KOPT-K1 (cell line): ENCODE measurements at regions not wholly inside any gene's neighbourhood (a gene's known extent, or its start where the extent isn't known, plus 50 kb on each side); places are given as distances from the start of the nearest gene placed in this dataset.
A peak's percentile ranks its signal among the peaks of the same experiment; 100 is the strongest.

ENCODE experiments used
- H3K27ac ChIP-seq: fragments of 200-600 bp; sonication (generic); 2 replicates; pipeline ENCODE4 v1.5.1; 2016; ENCODE audit warnings: antibody characterized with exemption, mild to moderate bottlenecking, low read depth, low read length; ENCODE audit not compliant: poor library complexity, severe bottlenecking
- H3K36me3 ChIP-seq: fragments of 200-600 bp; sonication (generic); 2 replicates; pipeline ENCODE4 v1.5.1; 2017; ENCODE audit warnings: antibody characterized with exemption, mild to moderate bottlenecking, low read length, moderate library complexity; ENCODE audit not compliant: insufficient read depth
- H3K9me3 ChIP-seq: fragments of 200-600 bp; sonication (generic); 2 replicates; pipeline ENCODE4 v1.5.1; 2017; ENCODE audit warnings: antibody characterized with exemption, low read length, mild to moderate bottlenecking; ENCODE audit not compliant: insufficient read depth, poor library complexity, severe bottlenecking

DNA sequence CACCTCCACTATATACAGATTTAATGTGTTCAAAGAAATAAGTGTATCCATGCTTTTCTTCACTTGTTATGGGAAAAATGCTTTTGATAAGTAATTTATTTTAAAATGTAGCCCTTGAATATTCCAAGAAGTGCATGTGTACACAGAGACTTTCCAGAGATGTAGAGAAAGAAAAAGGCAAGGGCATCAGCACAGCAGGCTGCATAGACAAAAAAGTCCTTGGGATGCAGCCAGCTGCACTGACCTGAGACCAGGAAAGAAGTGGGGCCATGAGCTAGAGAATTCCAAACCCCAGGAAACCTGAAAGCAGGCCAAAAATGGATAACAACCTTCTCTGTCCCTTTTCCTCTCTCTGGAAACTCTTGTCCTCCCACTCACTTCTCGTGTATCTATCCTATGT is 51.6 kb upstream of the PRDM8 start:
- H3K27ac ChIP-seq = no peak overlapping the region
- no peaks in the 10 kb centered on the region for H3K36me3 ChIP-seq
- H3K9me3 ChIP-seq = no peaks in the 10 kb centered on the region

DNA sequence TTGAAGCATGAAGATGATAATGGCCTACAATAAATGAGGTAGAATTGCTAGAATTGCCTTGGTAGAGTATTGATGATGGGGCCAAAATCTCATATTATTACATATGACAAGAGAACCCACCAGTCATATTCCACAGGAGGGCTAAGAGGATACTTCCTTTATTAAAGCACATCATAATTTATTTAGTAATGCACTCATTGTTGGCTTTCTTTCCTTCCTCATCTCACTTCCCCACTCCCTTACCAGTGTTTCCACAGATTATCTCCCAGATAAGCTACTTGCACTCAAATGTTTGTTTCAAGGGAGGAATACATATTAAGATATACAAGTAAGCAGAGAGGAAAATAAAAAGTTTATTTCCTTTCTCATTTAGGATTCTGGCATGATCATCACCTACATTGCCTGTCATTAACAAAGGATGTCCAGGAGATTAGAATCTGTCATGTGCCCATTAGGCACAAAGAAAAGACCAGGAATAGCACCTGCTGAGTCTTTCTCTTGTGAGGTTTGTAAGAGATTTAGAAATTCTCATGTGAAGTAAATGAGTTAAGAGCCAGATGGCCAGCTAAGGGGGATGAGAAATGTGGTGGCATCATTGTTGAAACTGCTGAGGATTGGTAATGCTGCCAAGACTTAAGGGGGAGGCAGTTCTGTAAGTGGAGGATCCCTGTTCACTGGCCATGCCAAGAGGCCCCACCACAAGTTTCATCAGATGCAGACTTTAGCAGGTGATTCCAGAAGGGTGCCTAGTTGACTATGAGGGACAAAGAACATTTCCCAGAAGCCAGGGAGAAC is 52.4 kb upstream of the PRDM8 start:
- no peaks in the 10 kb centered on the region for H3K9me3 ChIP-seq
- no peaks in the 10 kb centered on the region for H3K36me3 ChIP-seq
- H3K27ac ChIP-seq = no peak overlapping the region

DNA sequence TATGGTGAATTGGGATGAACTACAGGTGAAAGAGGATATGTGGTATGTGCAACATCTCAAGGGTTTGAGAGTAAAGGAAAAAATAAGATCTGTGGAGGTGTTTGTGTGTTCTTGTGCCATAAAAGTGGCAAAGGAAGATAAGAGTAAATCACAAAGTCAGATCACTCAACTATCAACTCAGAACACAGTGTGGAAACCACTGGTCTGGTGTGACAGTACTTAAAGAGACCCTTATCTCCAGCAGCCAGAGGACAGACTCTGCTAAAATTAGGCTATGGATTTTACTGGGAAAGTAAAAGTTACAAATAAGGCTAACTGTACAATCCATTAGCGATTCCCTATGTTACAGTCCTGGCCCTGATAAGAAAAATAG is 54.0 kb upstream of the PRDM8 start:
- no peaks in the 10 kb centered on the region for H3K36me3 ChIP-seq
- no peak overlapping the region for H3K27ac ChIP-seq
- H3K9me3 ChIP-seq = no peaks in the 10 kb centered on the region

DNA sequence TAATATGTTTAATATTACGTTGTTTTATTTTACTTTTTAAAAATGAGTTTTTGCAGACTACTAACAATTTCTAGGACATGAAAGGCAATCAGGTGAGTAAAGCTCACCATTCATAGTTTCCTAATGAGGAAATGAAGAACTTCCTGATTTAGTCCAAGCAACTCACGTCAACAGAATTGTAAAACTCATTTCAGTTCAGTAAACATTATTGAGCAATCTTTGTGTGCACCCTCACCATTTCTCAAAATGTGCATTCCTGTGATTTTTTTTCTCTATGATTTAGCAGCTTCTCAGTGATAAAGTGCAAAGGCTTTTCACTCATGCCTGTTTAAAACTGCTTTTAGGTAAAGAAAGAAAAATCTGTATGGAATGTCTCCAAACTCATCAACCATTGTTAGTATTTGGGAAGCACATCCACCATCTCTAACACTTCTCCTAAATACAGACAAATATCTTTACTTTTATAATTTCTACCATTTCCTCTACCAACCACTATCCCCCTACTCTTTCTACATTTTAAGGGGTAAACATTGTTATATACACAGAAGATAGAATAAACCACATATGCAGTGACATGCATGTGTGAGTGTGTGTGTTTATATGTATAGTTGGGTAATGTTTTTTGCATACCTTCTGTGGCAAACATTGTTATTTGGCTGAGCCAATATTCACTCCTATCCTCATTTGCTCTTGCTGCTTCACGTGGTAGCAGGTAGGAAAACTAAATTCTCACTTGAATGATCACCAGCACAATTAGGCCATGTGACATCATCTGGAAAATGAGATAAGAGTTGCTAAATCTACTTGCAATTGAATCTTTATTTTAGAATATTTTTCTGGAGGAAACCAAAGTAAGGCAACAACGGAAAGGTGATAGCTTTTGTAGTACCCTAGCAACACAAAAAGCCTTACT is 54.7 kb upstream of the PRDM8 start:
- H3K9me3 ChIP-seq = no peaks in the 10 kb centered on the region
- H3K36me3 ChIP-seq = no peaks in the 10 kb centered on the region
- no peak overlapping the region for H3K27ac ChIP-seq

DNA sequence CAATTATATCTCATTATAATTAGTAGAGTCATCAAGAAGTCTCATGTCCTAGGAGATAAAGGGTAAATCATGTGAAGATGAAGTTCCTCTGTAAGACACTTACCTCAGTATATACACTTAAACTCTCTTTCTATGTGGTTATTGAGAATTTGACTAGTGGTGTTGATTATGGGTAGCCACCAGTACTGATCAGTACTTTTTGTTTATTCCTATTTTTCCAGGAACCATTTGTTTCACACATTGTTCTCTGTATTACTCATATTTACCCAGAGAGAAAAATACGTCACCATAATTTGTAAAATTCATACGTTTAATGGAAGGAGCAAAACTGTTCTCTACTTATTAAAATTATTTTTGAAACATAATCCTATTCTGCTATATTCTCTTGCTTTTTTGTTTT is 55.8 kb upstream of the PRDM8 start:
- Histone ChIP-seq H3K27ac (no peak overlapping the region), H3K9me3 (no peaks in the 10 kb centered on the region), H3K36me3 (no peaks in the 10 kb centered on the region)

DNA sequence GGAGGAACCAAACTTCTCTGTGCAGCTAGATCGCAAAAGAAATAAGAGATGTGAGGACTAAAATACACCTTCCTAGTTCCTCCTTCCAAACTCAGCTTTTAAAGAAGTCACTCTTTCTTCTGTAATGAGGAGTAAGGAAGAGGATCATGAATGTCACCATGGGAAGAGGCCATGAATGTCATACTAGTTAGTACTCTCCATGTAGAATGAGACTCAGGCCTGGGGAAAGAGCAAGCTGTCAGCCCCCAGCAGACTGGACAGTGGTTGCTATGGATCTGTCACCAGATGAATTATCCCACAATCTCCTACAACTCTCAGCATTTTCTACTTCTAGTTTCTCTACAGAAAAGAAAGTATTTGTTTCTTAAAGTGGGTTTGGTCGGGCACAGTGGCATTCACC is 57.1 kb upstream of the PRDM8 start:
- Histone ChIP-seq H3K9me3 (no peaks in the 10 kb centered on the region), H3K36me3 (no peaks in the 10 kb centered on the region), H3K27ac (peak overlapping the region; percentile 62)

DNA sequence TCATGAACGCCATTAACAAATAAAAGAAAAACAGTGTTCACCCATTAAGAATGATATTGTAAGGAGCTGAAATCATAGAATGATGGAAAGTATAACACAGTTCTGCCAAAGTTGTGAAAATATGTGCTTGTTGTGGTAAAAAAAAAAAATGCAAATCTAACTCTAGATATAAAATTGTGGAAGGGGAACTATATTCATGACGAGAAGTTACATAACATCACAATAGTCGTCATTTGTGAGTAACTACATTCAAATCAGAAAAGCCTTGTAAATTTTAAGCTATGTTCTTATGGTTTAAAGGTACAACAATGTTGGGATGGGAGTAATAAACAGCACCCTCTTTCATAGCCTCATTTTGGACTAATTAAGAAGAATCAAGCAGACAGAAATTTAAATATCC is 57.6 kb upstream of the PRDM8 start:
- Histone ChIP-seq H3K27ac (peak overlapping the region; percentile 62), H3K9me3 (no peaks in the 10 kb centered on the region), H3K36me3 (no peaks in the 10 kb centered on the region)

DNA sequence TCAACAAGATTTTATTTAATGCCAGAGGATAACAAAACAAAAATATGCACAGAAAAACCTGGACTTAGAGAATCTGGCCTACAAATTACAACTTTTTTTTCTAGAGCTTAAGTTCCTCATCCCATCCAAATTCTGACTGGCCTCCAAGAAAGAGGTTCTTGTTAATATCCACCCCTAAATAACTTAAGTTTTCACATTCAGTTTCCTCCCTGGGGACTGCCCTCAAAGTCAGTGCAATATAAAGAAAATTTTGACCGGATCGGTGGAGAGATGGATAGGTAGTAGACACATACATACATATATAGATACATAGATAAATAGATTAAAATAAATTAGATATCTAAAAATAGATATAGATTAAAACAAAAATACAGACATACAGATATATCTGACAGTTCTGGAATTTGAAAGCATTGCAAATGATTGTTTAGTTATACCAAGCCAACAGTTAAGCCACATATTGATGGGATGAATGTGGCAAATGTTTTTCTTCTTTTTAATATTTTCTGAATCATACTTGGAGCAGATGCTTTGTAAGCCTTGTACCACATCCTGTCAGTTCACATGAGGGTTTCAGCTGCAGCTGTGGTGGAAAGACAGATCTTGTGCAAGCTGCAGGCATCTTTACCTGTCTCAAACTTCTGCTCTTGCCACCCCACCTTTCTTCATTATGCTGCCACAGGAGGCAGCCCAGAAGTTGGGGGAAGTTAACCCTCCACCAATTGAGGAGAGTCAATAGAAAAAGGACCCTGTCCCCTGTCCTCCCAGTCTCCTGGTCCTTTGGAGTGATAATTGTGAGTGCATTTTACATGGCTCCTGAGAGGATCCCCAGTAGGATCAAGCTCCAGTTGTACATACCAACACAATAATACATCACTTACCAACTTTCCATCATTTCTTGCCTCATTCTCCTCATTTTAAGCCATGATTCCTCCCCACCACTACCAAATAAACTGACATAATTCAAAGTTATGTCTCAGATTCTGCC is 58.5 kb upstream of the PRDM8 start:
- Histone ChIP-seq H3K27ac (peak overlapping the region; percentile 62), H3K36me3 (no peaks in the 10 kb centered on the region), H3K9me3 (no peaks in the 10 kb centered on the region)

DNA sequence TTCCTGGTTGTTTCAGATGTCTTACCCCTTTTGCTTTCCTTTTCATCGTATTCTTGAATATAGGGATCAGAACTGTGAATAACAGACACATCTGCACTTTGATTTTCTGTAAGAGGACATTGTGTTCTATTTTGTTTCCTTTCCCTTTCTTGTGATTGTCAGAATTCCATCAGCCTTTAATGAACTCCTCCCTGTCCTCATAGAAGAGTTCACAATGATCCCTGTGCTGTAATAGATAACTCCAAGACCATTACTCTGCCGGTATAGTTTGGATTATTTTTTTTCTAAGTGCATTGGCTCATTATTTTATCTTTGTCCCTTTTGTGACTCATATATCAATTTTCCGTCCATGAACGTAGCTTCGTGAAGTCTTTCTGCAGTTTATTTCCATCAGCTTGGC is 59.7 kb upstream of the PRDM8 start:
- Histone ChIP-seq H3K9me3 (no peaks in the 10 kb centered on the region), H3K36me3 (no peaks in the 10 kb centered on the region), H3K27ac (peak overlapping the region; percentile 22)

DNA sequence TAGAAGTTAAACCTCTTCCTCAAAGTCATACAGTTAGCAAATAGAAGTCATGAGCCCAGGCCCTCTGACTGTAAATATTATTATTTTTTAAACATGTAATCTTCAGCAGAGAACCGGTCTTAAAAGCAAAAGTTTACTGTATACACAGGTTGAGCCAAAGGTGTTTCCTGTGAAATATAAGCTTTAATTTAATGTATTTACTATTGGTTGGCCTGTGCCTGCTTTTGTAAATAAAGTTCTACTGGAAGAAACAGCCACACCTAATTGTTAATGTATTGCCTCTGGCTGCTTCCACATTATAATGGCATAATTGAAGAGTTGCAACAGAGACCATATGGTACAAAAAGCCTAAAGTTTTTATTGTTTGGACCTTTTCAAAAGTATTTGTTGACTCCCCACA is 61.0 kb upstream of the PRDM8 start:
- H3K27ac ChIP-seq = no peak overlapping the region
- no peaks in the 10 kb centered on the region for H3K36me3 ChIP-seq
- H3K9me3 ChIP-seq = no peaks in the 10 kb centered on the region

DNA sequence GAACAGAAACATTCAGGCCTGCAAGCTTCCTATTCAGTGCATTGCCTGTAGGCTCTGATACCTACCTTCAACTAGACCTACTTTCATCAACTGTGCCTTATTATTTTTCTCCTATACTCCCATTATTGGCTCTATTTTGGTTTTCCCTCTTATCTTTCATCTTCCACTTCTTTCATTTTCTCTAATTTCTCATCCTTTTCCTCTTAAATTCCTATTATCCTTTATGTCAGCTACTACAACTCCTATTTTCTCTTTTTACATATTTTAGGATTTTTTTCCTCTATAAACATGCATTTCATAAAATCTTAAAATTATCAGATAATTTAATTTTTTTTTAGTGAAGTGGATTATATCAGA is 61.6 kb upstream of the PRDM8 start:
- H3K36me3 ChIP-seq = no peaks in the 10 kb centered on the region
- H3K9me3 ChIP-seq = no peaks in the 10 kb centered on the region
- no peak overlapping the region for H3K27ac ChIP-seq

DNA sequence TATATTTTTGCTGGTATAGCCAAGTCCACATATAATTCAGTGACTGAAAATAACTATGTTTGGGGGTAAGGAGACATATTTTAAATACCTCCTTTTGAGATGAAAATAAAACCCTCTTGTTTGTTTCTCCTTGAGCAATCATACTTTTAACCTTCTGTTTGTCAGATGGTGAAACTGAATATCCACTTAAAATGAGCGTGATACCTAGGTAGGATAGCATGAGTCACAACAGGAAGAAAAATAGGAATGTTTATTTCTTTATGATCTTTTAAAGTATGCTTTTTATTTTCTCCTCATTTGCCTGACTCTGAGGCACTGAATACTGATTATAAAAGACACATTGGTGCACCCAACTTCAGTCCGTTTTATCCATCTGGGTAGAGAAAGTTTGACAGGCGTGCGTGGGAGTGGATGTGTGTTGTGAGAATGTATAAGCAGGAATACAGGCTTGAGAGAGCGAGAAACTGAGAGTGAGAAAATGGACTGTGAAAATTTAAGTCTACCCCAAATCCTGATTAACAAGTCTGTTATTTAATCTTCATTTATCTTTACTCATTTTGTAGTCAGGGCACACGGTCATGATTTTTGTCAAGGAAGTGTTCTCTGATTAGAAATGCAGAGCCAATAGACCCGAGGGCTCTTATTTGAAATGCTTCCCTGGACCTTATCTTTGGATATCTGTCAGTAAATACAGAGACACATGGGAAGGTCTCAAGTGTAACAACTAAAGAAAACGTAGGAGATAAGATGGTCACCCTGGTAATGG is 62.1 kb upstream of the ANTXR2 start:
- Histone ChIP-seq H3K36me3 (no peaks in the 10 kb centered on the region), H3K9me3 (no peaks in the 10 kb centered on the region), H3K27ac (no peak overlapping the region)

DNA sequence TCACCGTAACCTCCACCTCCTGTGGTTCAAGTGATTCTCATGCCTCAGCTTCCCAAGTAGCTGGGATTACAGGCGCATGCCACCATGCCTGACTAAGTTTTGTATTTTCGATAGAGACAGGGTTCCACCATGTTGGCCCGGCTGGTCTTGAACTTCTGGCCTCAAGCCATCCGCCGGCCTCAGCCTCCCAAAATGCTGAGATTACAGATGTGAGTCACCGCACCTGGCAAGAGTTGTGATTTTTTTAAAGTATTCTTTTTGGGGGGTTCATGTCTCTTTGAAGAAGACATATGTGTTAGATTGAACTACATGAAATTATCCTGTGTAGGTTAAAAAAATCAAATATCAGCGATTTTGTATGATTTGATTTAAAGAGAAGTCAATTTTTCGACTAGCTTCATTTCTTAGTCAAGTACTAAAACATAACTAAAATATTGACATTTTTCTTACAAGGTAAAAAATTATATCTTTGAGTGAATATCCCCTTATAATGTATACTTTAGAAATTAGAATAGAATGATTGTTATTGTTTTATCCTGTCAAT is 60.3 kb upstream of the ANTXR2 start:
- no peaks in the 10 kb centered on the region for H3K9me3 ChIP-seq
- no peaks in the 10 kb centered on the region for H3K36me3 ChIP-seq
- H3K27ac ChIP-seq = no peak overlapping the region

DNA sequence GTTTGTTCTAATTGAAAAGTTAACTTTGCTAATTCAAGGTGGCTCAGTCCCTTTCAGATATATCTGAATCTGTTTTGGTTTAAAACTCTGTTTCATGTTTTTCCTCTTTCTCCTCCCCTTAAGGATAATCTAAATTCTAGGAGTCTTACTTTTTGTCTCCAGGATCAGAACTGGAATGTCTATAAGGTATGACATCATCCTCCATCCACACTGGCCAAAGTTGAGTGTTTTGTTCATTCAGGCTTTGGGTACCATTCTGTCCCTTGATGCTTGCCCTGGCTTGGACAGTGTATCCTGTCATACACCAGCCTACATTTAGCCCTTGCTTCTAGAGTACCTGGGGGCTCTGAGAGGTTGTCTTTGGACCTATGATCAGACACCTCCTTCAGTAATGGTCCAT is 56.8 kb upstream of the ANTXR2 start:
- no peaks in the 10 kb centered on the region for H3K9me3 ChIP-seq
- H3K36me3 ChIP-seq = no peaks in the 10 kb centered on the region
- no peak overlapping the region for H3K27ac ChIP-seq
